Parathyroid adenoma (tissue), 2 donors: ENCODE measurements at regions not wholly inside any gene's neighbourhood (a gene's known extent, or its start where the extent isn't known, plus 50 kb on each side); places are given as distances from the start of the nearest gene placed in this dataset.

Experiments used
- H2AFZ ChIP-seq: fragments of 300-600 bp; sonication (generic); one replicate; pipeline ENCODE4 v1.7.0; 2017; ENCODE audit warnings: antibody characterized with exemption, mild to moderate bottlenecking
- H3K27ac ChIP-seq: fragments of 300-600 bp; sonication (generic); one replicate; pipeline ENCODE4 v1.7.0; 2017
- H3K27me3 ChIP-seq: fragments of 300-600 bp; sonication (generic); one replicate; pipeline ENCODE4 v1.7.0; 2017; ENCODE audit warnings: low read length; ENCODE audit not compliant: control insufficient read depth, insufficient read depth
- H3K36me3 ChIP-seq: fragments of 300-600 bp; sonication (generic); one replicate; pipeline ENCODE4 v1.7.0; 2017; ENCODE audit warnings: low read length; ENCODE audit not compliant: control insufficient read depth, insufficient read depth
- H3K4me1 ChIP-seq: fragments of 300-600 bp; sonication (generic); one replicate; pipeline ENCODE4 v1.7.0; 2017; ENCODE audit warnings: control low read depth
- H3K4me2 ChIP-seq: fragments of 300-600 bp; sonication (generic); one replicate; pipeline ENCODE4 v1.7.0; 2017; ENCODE audit warnings: low read length
- H3K4me3 ChIP-seq: fragments of 300-600 bp; sonication (generic); one replicate; pipeline ENCODE4 v1.7.0; 2017; ENCODE audit warnings: low read depth, low read length
- H3K79me2 ChIP-seq: fragments of 300-600 bp; sonication (generic); one replicate; pipeline ENCODE4 v1.7.0; 2017; ENCODE audit warnings: control low read depth
- H3K9ac ChIP-seq: fragments of 300-600 bp; sonication (generic); one replicate; pipeline ENCODE4 v1.7.0; 2017; ENCODE audit warnings: mild to moderate bottlenecking
- H3K9me3 ChIP-seq: fragments of 300-600 bp; sonication (generic); one replicate; pipeline ENCODE4 v1.7.0; 2017; ENCODE audit warnings: low read length; ENCODE audit not compliant: control insufficient read depth
- CTCF ChIP-seq: fragments of 300-600 bp; sonication (generic); IDR thresholded peaks from one replicate; pipeline ENCODE4 v1.7.0; 2017; ENCODE audit warnings: antibody characterized with exemption, mild to moderate bottlenecking
- donor health status: primary hyperparathyroidism.

GRCh38 chr2:176561706-176562105 lies 292.5 kb downstream of the MTX2 start:
- no peak overlapping the region for H3K27ac ChIP-seq
- H3K9ac ChIP-seq, result no peak overlapping the region
- H3K4me2 ChIP-seq, result no peak overlapping the region
- no peaks in the 10 kb centered on the region for H3K4me1 ChIP-seq
- TF ChIP-seq CTCF, result no peak
- no peak overlapping the region for H3K4me3 ChIP-seq
- no peak overlapping the region for H2AFZ ChIP-seq
- H3K27me3 ChIP-seq, result no peaks in the 10 kb centered on the region
- H3K79me2 ChIP-seq, result no peaks in the 10 kb centered on the region
- no peaks in the 10 kb centered on the region for H3K9me3 ChIP-seq
- no peaks in the 10 kb centered on the region for H3K36me3 ChIP-seq

GRCh38 chr2:176562359-176563078 lies 293.3 kb downstream of the MTX2 start:
- Histone ChIP-seq H3K27me3 (no peaks in the 10 kb centered on the region), H3K36me3 (no peaks in the 10 kb centered on the region), H3K27ac (no peak overlapping the region), H3K4me3 (no peak overlapping the region), H3K4me2 (no peak overlapping the region), H3K4me1 (no peaks in the 10 kb centered on the region), H3K9ac (no peak overlapping the region), H3K9me3 (no peaks in the 10 kb centered on the region), H3K79me2 (no peaks in the 10 kb centered on the region), H2AFZ (no peak overlapping the region)
- no peak for TF ChIP-seq CTCF

- Histone ChIP-seq H3K4me1 (no peaks in the 10 kb centered on the region), H3K4me2 (no peak overlapping the region), H3K4me3 (no peak overlapping the region), H3K27me3 (no peaks in the 10 kb centered on the region), H3K36me3 (no peaks in the 10 kb centered on the region), H3K79me2 (no peaks in the 10 kb centered on the region), H2AFZ (no peak overlapping the region), H3K9ac (no peak overlapping the region), H3K27ac (no peak overlapping the region), H3K9me3 (no peaks in the 10 kb centered on the region)
- TF ChIP-seq CTCF, result no peak
Observed at GRCh38 chr2:176565641-176566323, 296.5 kb downstream of the MTX2 start.

GRCh38 chr2:176566496-176566895 lies 297.3 kb downstream of the MTX2 start:
- no peak overlapping the region for H3K9ac ChIP-seq
- H3K27ac ChIP-seq, result no peak overlapping the region
- H3K79me2 ChIP-seq, result no peaks in the 10 kb centered on the region
- H3K4me2 ChIP-seq, result no peak overlapping the region
- no peak for TF ChIP-seq CTCF
- no peak overlapping the region for H3K4me3 ChIP-seq
- no peaks in the 10 kb centered on the region for H3K36me3 ChIP-seq
- H3K4me1 ChIP-seq, result no peaks in the 10 kb centered on the region
- H2AFZ ChIP-seq, result no peak overlapping the region
- H3K9me3 ChIP-seq, result no peaks in the 10 kb centered on the region
- no peaks in the 10 kb centered on the region for H3K27me3 ChIP-seq
